HCT116 (cell line): ENCODE measurements at regions not wholly inside any gene's neighbourhood (a gene's known extent, or its start where the extent isn't known, plus 50 kb on each side); places are given as distances from the start of the nearest gene placed in this dataset.

Experiments
- ATAC-seq: fragments of 200-7000 bp; cut with Tn5 transposase; 2 replicates; pipeline ENCODE4 v1.9.1; 2020; ENCODE audit warnings: mild to moderate bottlenecking, moderate library complexity
- BruUV-seq: library from RNA; stranded (reverse); fragments of 400-500 nt; replicated peaks from 2 replicates; lab custom pipeline; 2021; lab: Mats Ljungman, UMichigan
- CTCF ChIA-PET: fragments of 300-600 bp; sonication (Branson Sonifier 250); formaldehyde crosslinking; loops from one replicate; lab custom pipeline; 2021; ENCODE audit warnings: antibody characterized with exemption; lab: Charles Lee
- POLR2A ChIA-PET: fragments of 300-600, 350-600 bp; sonication (Branson Sonifier 250); formaldehyde crosslinking; loops from one replicate; lab custom pipeline; 2021; ENCODE audit warnings: antibody characterized with exemption; lab: Charles Lee
- RAD21 ChIA-PET, 2 experiments: fragments of 300-600 bp; sonication (Branson Sonifier 250); formaldehyde crosslinking; loops; one replicate each; lab custom pipeline; 2023; ENCODE audit warnings: low total read pairs in 2 of 2; ENCODE audit not compliant: uncharacterized antibody in 2 of 2, unreplicated experiment in 2 of 2, low non-redundant PET in 1 of 2; lab: Charles Lee
- DNase-seq: peaks from one replicate; pipeline ENCODE4 v3.0.0-alpha.2; 2010; ENCODE audit warnings: low read depth, low spot score
- H2AFZ ChIP-seq: fragments of 200-600 bp; shearing (Covaris generic), sonication (generic); 2 replicates; pipeline ENCODE4 v1.6.1; 2017; ENCODE audit warnings: low read depth, mixed run types, mixed read lengths, antibody characterized with exemption, low read length; ENCODE audit not compliant: poor library complexity, severe bottlenecking
- H3K27ac ChIP-seq: 2 replicates; pipeline ENCODE4 v1.5.1; 2012; ENCODE audit warnings: low read depth, low read length
- H3K27me3 ChIP-seq: fragments of 200-600 bp; sonication (generic); 2 replicates; pipeline ENCODE4 v1.6.1; 2016; ENCODE audit warnings: mixed run types, low read length, mixed read lengths; ENCODE audit not compliant: insufficient read depth
- H3K36me3 ChIP-seq, 2 experiments: fragments of 200-500 bp in 1 of 2; fragments of 200-600 bp in 1 of 2; sonication (Bioruptor generic) in 1 of 2; sonication (generic) in 1 of 2; 2 replicates each; pipeline versions ENCODE4 v1.5.1 to v1.6.1; 2014 to 2016; ENCODE audit warnings: low read length in 2 of 2, inconsistent platforms in 1 of 2, mixed read lengths in 1 of 2, mixed run types in 1 of 2; ENCODE audit not compliant: insufficient read depth in 2 of 2, control insufficient read depth in 1 of 2
- H3K4me1 ChIP-seq, 2 experiments: fragments of 200-600 bp in 1 of 2; sonication (generic) in 1 of 2; 2 replicates each; pipeline versions ENCODE4 v1.5.1 to v1.6.1; 2012 to 2017; ENCODE audit warnings: low read length in 2 of 2, inconsistent platforms in 1 of 2, mild to moderate bottlenecking in 1 of 2, mixed read lengths in 1 of 2, mixed run types in 1 of 2, moderate library complexity in 1 of 2; ENCODE audit not compliant: insufficient read depth in 2 of 2, control insufficient read depth in 1 of 2
- H3K4me2 ChIP-seq: fragments of 200-600 bp; sonication (generic); 2 replicates; pipeline ENCODE4 v1.6.1; 2017; ENCODE audit warnings: mixed run types, low read length, mixed read lengths
- H3K4me3 ChIP-seq, 2 experiments: fragments of 200-600 bp in 1 of 2; sonication (generic) in 1 of 2; replicated peaks in 1 of 2; 2 replicates each; pipeline ENCODE4 v1.5.1; 2011 to 2016; ENCODE audit warnings: low read length in 2 of 2, control low read depth in 1 of 2, low read depth in 1 of 2, mild to moderate bottlenecking in 1 of 2, mixed read lengths in 1 of 2, mixed run types in 1 of 2
- H3K79me2 ChIP-seq: fragments of 200-600 bp; sonication (generic); 2 replicates; pipeline ENCODE4 v1.6.1; 2017; ENCODE audit warnings: mild to moderate bottlenecking, mixed run types, low read length, moderate library complexity, mixed read lengths; ENCODE audit not compliant: insufficient read depth
- H3K9ac ChIP-seq: fragments of 200-600 bp; sonication (generic); 2 replicates; pipeline ENCODE4 v1.6.1; 2016; ENCODE audit warnings: low read length, mixed read lengths
- H3K9me2 ChIP-seq: fragments of 200-600 bp; sonication (generic), shearing (Covaris generic); 2 replicates; pipeline ENCODE4 v1.6.1; 2017; ENCODE audit warnings: mixed run types, mild to moderate bottlenecking, moderate library complexity; ENCODE audit not compliant: insufficient read depth
- H3K9me3 ChIP-seq, 2 experiments: fragments of 200-500 bp in 1 of 2; fragments of 200-600 bp in 1 of 2; sonication (Bioruptor generic) in 1 of 2; sonication (generic) in 1 of 2; 2 replicates each; pipeline ENCODE4 v1.6.1; 2014 to 2017; ENCODE audit warnings: low read length in 2 of 2, mixed read lengths in 2 of 2, inconsistent platforms in 1 of 2, low read depth in 1 of 2, mild to moderate bottlenecking in 1 of 2, mixed run types in 1 of 2, moderate library complexity in 1 of 2; ENCODE audit not compliant: control insufficient read depth in 1 of 2, insufficient read depth in 1 of 2
- H4K20me1 ChIP-seq: fragments of 200-600 bp; sonication (generic), shearing (Covaris generic); 2 replicates; pipeline ENCODE4 v1.6.1; 2017; ENCODE audit warnings: mixed run types, mild to moderate bottlenecking, moderate library complexity; ENCODE audit not compliant: insufficient read depth
- CBX3 ChIP-seq: IDR thresholded peaks from 2 replicates; pipeline ENCODE4 v1.6.1; 2012; ENCODE audit warnings: low read depth
- CEBPB ChIP-seq: IDR thresholded peaks from 2 replicates; pipeline ENCODE4 v1.6.1; 2012; ENCODE audit warnings: low read depth
- EGR1 ChIP-seq: IDR thresholded peaks from 2 replicates; pipeline ENCODE4 v1.6.1; 2012; ENCODE audit warnings: low read depth
- EZH2 ChIP-seq: fragments of 200-600 bp; sonication (generic); IDR thresholded peaks from 2 replicates; pipeline ENCODE4 v1.6.1; 2017; ENCODE audit warnings: antibody characterized with exemption, mixed run types
- JUND ChIP-seq: IDR thresholded peaks from 2 replicates; pipeline ENCODE4 v1.6.1; 2012
- POLR2AphosphoS5 ChIP-seq: IDR thresholded peaks from 2 replicates; pipeline ENCODE4 v1.6.1; 2011; ENCODE audit warnings: mild to moderate bottlenecking, low read depth, low read length, moderate library complexity
- SP1 ChIP-seq: IDR thresholded peaks from 2 replicates; pipeline ENCODE4 v1.6.1; 2012; ENCODE audit warnings: low read depth
- TCF7L2 ChIP-seq: IDR thresholded peaks from 2 replicates; pipeline ENCODE4 v1.7.0; 2011; ENCODE audit warnings: borderline replicate concordance, inconsistent platforms; ENCODE audit not compliant: insufficient read depth, insufficient read length; ENCODE audit errors: extremely low read depth
- YY1 ChIP-seq: IDR thresholded peaks from 2 replicates; pipeline ENCODE4 v1.6.1; 2011; ENCODE audit warnings: low read length, low read depth, moderate library complexity, mild to moderate bottlenecking; ENCODE audit not compliant: insufficient replicate concordance; ENCODE audit errors: extremely low read depth
- intact Hi-C: fragments of 100-400 bp; cut with micrococcal nuclease; formaldehyde crosslinking; loops from 2 replicates; pipeline ENCODE4 v1.10.0; 2022
- TF ChIP-seq, protein P1 (sequence below): IDR thresholded peaks from 2 replicates; pipeline ENCODE4 v1.6.1; 2012; ENCODE audit warnings: low read depth
- TF ChIP-seq, protein P2 (sequence below): IDR thresholded peaks from 2 replicates; pipeline ENCODE4 v1.6.1; 2012
- TF ChIP-seq, protein P3 (sequence below): IDR thresholded peaks from 2 replicates; pipeline ENCODE4 v1.6.1; 2011; ENCODE audit warnings: mild to moderate bottlenecking, low read length, moderate library complexity; ENCODE audit not compliant: insufficient replicate concordance; ENCODE audit errors: extremely low read depth
- TF ChIP-seq, protein P4 (sequence below): IDR thresholded peaks from 2 replicates; pipeline ENCODE4 v1.6.1; 2012

DNA sequence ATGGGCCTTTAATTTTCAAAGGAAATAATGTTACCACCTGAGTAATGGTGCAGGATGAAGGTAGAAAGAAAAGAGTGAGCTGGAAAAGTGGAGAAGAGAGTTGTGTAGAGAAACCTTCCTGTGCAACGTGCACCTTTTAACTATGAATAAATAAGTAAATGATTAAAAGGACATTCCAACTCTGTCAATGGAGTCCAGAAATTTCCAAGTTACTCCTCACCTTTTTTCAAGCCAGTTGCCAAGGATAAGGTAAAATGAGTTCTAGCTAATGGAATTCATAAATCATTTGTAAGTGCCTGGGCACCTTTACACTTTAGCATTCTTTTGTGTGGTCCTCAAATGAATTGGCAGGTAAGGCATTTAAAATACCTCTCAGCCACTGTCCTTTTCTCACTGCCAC lies 549.4 kb upstream of the NRP1 start:
- DNase-seq (no peak), ATAC-seq (no peak)
- ChIA-PET RAD21 (no interaction called here), CTCF (no interaction called here), POLR2A (no interaction called here)
- Histone ChIP-seq H2AFZ (no peak overlapping the region), H3K9me3 (no peaks in the 10 kb centered on the region), H3K36me3 (no peaks in the 10 kb centered on the region), H3K4me2 (no peak overlapping the region), H3K9me2 (no peaks in the 10 kb centered on the region), H4K20me1 (no peaks in the 10 kb centered on the region), H3K9ac (no peak overlapping the region), H3K4me1 (no peaks in the 10 kb centered on the region), H3K27ac (no peak overlapping the region), H3K79me2 (no peaks in the 10 kb centered on the region), H3K27me3 (no peaks in the 10 kb centered on the region), H3K4me3 (no peak overlapping the region)
- intact Hi-C loops, result no loop called here
- no peak for TF ChIP-seq POLR2AphosphoS5
- no peak for TF ChIP-seq SP1
- TF ChIP-seq, protein P1, sequence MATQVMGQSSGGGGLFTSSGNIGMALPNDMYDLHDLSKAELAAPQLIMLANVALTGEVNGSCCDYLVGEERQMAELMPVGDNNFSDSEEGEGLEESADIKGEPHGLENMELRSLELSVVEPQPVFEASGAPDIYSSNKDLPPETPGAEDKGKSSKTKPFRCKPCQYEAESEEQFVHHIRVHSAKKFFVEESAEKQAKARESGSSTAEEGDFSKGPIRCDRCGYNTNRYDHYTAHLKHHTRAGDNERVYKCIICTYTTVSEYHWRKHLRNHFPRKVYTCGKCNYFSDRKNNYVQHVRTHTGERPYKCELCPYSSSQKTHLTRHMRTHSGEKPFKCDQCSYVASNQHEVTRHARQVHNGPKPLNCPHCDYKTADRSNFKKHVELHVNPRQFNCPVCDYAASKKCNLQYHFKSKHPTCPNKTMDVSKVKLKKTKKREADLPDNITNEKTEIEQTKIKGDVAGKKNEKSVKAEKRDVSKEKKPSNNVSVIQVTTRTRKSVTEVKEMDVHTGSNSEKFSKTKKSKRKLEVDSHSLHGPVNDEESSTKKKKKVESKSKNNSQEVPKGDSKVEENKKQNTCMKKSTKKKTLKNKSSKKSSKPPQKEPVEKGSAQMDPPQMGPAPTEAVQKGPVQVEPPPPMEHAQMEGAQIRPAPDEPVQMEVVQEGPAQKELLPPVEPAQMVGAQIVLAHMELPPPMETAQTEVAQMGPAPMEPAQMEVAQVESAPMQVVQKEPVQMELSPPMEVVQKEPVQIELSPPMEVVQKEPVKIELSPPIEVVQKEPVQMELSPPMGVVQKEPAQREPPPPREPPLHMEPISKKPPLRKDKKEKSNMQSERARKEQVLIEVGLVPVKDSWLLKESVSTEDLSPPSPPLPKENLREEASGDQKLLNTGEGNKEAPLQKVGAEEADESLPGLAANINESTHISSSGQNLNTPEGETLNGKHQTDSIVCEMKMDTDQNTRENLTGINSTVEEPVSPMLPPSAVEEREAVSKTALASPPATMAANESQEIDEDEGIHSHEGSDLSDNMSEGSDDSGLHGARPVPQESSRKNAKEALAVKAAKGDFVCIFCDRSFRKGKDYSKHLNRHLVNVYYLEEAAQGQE, result no peak
- no TSS peak for BruUV-seq

DNA sequence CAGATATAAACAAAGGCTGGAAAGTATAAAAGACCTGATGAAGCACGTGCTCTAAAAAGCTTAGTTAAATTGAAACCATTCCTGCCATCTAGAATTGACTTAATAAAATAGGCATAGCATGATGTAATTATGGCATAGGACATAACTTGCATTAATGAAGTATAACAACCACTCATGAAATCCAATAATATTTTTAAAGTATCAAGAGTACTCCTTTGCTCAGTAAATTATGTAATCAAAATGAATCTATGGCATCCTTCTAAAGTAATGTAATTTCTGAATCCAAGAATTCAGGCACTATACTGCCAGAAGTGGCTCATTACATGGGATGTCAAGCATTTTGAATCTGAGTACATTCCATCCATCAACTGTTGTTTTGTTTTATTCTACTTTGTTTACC lies 548.5 kb upstream of the NRP1 start:
- Histone ChIP-seq H3K27ac (no peak overlapping the region), H3K9me2 (no peaks in the 10 kb centered on the region), H3K9ac (no peak overlapping the region), H4K20me1 (no peaks in the 10 kb centered on the region), H3K79me2 (no peaks in the 10 kb centered on the region), H3K9me3 (no peaks in the 10 kb centered on the region), H3K4me2 (no peak overlapping the region), H3K36me3 (no peaks in the 10 kb centered on the region), H3K4me3 (no peak overlapping the region), H3K4me1 (no peaks in the 10 kb centered on the region), H2AFZ (no peak overlapping the region), H3K27me3 (no peaks in the 10 kb centered on the region)
- intact Hi-C loops, result no loop called here
- ChIA-PET POLR2A (no interaction called here), CTCF (no interaction called here), RAD21 (no interaction called here)
- DNase-seq (no peak), ATAC-seq (no peak)
- BruUV-seq, result no TSS peak
- TF ChIP-seq EGR1 (no peak), JUND (no peak), SP1 (no peak), EZH2 (no peak), YY1 (no peak), CBX3 (no peak), TCF7L2 (no peak), CEBPB (no peak)
- TF ChIP-seq, protein P2, sequence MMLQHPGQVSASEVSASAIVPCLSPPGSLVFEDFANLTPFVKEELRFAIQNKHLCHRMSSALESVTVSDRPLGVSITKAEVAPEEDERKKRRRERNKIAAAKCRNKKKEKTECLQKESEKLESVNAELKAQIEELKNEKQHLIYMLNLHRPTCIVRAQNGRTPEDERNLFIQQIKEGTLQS, result no peak
- TF ChIP-seq, protein P3, sequence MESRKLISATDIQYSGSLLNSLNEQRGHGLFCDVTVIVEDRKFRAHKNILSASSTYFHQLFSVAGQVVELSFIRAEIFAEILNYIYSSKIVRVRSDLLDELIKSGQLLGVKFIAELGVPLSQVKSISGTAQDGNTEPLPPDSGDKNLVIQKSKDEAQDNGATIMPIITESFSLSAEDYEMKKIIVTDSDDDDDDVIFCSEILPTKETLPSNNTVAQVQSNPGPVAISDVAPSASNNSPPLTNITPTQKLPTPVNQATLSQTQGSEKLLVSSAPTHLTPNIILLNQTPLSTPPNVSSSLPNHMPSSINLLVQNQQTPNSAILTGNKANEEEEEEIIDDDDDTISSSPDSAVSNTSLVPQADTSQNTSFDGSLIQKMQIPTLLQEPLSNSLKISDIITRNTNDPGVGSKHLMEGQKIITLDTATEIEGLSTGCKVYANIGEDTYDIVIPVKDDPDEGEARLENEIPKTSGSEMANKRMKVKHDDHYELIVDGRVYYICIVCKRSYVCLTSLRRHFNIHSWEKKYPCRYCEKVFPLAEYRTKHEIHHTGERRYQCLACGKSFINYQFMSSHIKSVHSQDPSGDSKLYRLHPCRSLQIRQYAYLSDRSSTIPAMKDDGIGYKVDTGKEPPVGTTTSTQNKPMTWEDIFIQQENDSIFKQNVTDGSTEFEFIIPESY, result no peak
- TF ChIP-seq, protein P4, sequence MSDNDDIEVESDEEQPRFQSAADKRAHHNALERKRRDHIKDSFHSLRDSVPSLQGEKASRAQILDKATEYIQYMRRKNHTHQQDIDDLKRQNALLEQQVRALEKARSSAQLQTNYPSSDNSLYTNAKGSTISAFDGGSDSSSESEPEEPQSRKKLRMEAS, result no peak
